GM18873 (cell line): ENCODE measurements at regions not wholly inside any gene's neighbourhood (a gene's known extent, or its start where the extent isn't known, plus 50 kb on each side); places are given as distances from the start of the nearest gene placed in this dataset.

ENCODE experiments used
- ATAC-seq: cut with Tn5 transposase; IDR thresholded peaks from one replicate; pipeline ENCODE4 v1.9.1; 2021; ENCODE audit warnings: mild to moderate bottlenecking, moderate library complexity, moderate number of reproducible peaks; ENCODE audit not compliant: unreplicated experiment, low FRiP score

DNA sequence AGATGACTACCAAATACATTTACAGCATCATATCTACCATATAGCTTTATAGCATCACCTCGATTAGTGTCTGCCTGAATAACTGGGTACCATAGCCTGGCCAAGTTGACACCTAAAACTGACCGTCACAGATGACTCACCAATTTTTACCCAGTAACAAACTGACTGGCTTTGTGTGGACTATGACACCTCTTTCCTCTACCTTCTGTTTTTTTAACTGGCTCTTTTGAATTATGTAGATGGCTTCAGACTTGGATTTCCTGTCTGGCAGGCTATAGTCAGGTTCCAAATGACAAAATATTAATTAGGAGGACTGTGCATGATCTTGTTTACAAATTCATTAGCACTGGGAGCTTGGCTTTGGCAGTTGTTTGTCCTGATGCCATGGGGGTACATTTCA is 360.3 kb downstream of the TGFB2 start:
- ATAC-seq = no peak

DNA sequence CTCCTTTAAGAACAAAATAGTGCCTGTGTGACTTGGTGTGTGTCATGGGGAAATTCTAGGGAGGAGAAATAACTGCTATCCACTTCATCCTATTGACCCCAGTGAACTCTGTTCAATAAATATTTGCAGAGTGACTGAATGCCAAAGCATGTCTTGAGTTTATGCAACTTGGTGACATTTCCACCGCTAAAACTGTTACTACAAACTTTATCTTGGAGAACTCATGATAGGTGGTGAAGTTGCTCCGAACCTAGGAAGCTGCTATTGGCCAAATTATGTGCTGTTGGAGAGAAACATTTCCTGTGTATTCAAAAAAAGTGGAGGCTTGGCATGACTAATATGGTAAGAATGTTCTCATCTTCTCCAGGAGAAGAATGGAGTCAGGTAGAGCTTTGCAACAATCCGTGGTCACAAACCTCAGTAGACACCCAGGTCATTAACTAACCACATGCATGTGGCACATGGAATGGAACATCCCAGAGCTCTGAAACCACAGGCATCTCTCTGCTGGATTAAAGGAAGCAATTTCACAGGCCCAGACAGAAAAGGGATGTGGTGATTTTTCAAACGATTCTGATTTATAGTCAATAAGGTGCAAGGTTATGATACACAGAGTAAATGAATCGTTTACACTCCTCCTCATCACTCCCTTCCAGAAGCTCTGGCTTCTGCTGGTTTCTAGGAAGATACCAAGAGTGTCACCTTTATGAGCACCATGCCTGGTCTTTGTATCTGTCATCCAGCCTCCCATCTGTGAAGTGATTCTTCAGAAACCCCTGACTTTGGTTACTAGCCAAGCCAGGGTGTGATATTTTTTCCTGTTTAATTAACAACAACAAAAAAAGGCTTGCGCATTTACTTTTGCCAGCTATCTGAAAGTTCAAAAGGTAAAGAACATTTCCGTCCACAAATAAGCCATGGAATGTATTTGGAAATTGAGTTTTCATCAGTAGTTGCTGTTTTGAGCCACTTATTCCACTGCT is 361.1 kb downstream of the TGFB2 start:
- ATAC-seq = no peak

DNA sequence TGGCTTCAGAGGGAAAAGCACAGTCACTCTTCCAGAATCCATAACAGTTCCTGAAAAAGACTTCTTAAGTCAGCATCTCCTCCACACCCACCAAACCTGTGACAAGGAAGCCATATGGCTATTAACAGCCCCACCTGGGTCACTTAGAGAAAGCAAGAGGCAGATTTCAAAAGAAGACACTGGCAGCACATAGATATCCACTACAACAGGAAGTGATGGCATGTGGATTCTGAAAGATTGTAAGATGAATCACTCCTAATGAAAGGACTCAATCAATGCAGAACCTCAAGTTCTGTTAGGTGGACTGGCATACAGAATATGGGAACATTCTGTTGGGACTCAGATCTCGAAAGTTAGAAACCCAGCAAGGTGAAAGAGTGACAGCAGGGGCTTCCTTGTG is 365.9 kb downstream of the TGFB2 start:
- ATAC-seq = no peak

DNA sequence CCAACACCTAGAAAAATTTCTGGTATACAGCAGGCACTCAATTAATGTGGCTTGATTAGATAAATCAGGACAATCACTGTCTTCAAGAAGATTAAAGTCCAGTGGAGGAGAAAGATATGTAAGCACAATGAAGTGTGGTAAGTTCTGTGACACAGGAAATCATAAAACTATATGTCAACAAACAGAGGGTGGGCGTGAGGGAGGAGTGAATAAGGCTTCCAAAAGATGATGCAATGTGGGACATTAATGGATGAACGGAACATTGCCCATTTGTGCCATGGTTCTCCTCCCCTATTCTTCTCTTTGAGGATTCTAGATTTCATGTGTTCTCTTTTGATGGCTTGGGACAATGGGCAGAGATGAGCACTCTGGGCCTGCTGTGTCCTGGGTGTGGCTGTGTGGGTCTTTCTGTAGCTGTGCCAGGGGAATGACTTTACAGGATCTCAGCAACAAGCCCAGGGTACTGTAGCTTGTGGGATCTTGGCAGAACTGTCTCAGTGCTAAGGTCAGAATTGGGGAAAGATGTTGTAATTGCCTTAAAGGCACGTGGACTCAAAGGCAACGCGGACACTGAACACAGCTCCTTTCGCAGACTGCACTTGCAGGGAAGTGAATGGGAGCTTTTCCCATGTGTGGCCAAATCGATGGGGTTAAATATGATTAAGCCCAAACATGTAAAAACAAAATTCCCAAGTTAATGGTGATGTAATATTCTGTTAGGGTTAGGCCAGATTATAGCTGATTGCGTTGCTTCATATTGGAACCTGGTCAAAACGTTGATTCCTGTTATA is 366.9 kb downstream of the TGFB2 start:
- ATAC-seq = no peak

DNA sequence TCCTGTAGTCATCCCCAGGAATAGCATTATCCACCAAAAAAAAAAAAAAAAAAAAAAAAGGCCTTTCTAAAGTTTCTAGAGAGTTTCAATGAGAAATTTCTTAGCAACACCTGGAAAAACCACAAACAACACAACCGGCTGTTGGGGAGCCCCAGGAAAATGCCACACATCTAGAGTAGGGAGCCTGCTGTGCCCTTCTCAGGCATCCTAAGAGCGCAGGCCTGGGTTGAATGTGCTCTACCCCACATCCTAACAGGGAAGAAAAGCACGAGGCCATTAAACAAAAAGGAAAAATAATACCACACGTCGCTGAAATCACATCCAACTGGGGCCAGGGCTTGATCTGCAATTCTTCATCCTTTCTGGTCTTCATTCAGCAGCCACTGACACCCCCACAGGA is 367.5 kb downstream of the TGFB2 start:
- ATAC-seq = no peak

DNA sequence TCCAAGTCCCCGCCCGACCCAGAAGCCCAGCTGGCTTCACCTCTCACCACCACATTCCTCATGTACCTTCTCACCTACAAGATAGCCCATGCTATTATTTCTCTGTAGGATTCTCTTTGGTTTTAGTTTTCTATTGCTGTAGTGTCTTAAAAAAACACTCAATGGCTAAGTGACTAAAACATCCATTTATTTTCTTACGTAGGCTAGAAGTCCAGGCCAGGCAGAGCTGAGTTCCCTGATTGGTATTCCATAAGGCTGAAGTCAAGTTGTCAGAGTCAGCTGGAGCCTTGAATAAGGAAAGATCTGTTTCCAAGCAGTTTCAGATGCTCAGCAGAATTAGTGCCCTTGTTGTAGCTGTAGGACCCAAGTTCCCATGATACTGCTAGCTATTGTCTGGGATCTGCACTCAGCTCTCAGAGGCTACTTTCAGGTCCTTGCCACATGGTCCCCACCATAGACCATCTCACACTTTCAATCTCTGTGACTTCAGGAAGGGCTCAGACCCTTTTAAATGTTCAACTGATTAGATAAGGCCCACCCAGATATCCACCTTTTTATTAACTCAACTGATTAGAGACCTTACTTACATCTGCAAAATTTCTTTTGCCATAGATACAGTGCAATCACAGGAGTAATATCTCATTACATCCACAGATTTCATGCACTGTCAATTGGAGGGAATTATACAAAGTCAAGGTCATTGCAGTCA is 371.0 kb downstream of the TGFB2 start:
- no peak for ATAC-seq

DNA sequence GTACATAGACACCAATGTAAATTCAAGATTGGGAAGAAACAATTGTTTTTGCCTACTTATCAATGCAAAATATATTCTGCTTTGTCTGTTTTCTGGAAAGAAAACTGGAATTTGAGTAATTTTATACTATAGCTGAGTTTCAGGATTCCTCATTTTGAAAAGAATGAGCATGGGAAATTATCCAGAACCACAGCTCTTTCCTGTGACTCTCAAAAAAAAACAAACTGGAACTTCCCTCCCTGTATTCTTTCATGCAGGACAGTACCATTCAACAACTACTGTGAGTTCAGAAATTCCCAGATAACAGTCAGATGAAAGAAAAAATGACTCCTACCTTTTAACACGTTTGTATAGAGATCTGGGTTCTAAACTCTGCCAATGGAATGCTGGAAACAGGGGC is 372.4 kb downstream of the TGFB2 start:
- ATAC-seq = no peak

DNA sequence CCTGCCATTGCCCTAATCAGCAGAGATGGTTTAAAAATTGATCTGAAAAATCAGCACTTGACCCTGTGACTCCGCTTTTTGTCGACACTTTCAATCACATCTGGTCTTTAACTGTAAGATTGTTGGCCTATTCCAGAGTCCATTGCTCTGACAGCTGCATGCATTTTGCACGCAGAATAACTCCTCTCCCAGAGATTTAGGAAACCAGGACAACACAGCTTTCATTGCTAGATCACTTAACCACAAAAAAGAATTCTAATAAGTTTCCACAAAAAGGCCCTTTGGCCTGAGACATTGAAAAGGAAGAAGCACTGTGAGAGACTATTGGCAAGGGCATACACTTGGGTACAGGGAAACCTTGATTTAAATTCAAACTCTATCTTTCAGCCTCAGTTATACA is 373.1 kb downstream of the TGFB2 start:
- no peak for ATAC-seq

DNA sequence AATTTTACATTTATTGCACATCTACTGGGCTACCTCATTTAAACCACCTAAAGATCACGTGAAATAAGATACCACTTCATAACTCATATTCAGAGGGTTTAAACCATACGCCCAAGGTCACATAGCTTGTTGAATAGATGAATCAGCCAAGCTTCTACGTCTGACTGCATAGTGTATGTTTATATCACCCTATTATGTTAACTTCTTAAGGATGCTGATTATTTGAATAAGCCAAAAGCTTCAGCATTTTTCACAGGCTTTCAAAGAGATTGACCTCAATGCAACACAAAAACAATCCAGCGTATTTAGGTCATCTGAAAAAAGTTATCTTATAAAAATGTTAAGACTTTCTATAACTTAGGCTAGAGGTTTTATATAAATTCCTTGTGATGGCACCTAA is 373.8 kb downstream of the TGFB2 start:
- ATAC-seq = no peak

DNA sequence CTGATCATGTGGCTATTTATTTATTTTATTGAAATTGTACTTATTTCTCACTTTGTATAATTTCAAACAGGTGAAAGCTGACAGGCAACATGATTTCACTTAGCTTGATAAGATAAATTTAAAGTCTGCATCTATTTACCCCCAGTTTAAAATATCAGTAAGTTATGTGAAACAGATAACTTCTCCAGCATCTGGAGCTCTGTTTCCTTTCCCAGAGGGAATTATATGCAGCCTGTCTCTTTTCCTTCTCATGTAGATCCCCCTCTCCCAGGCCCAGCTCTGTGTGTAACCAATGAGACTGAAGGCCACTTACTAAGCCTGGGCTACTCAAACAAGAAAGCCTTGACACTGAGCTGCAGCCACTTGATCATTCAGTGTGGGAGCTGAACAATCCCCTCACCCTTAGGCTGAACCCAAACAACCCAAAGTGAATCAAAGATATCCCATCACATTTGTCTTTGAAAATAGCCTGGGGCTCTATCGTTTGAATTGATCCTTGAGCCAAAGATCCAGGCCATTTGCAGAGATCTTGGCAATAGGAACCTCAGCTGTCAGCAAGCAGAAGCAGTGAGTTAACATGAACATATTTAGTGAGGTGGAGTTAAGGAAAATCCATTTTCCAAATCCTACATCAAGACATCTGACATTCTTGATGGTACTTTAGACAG is 383.9 kb downstream of the TGFB2 start:
- no peak for ATAC-seq

DNA sequence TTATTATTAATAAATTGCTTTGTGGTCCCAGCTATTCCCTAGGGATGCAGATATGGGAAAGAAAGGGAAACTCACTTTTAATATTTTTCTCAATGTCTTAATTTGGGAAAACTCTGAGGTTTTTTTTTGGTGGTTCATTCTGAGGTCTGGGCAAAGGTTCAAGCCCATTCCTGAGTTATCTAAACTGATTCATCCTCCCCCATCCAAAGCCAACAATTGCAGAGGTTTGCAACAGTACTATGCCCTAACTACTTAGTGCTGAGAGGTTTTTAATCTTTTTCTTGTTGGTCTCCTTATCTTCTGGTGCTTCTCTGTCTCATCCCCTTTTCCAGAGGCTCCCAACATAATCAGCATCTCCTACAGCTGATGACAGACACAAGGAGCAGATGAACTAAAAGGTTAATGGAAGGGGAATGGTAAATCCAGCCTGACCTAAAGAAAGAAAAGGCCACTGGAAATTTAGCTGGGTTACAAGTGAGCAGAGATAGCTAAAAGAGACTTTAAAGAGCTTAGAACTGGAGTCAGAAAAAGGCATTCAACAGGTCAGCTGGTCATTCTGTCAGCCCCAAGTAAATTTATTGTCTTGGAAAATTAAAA is 390.4 kb downstream of the TGFB2 start:
- ATAC-seq = no peak

DNA sequence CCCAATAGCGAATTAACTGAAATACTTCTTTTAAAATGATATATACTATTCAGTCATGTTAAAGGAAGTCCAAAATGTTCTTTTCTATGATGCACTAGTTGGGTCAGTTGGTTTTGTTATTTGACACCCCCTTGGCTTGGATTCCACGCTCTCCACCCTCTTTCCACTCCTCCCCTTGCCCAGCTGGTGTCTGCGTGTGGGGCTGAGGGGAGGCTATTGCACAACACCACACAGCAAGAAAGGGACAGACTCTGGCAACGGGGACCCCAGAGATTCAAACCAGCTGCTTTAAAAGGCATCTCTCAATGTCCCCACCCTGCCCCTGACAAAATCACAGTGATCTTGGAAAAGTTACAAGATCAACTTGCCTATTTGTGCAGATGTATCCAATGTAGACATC is 394.3 kb downstream of the TGFB2 start:
- no peak for ATAC-seq

DNA sequence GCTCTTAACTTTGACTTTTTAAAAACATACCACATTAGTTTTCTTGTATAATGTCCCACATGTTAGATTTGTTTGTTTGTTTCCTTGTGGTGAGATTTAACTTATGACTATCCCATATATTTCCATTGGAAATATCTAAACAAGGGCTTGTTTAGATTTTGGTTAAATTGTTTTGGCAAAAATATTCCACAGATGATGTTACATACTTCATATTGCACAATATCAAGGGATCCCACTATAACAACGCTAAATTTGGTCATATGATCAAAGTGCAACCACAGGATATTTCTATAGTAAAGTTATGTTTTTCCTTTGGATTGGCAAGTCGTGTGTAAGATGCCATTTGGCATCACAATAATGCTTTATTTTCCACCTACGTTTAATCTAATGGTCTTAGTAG is 396.7 kb downstream of the TGFB2 start:
- no peak for ATAC-seq

DNA sequence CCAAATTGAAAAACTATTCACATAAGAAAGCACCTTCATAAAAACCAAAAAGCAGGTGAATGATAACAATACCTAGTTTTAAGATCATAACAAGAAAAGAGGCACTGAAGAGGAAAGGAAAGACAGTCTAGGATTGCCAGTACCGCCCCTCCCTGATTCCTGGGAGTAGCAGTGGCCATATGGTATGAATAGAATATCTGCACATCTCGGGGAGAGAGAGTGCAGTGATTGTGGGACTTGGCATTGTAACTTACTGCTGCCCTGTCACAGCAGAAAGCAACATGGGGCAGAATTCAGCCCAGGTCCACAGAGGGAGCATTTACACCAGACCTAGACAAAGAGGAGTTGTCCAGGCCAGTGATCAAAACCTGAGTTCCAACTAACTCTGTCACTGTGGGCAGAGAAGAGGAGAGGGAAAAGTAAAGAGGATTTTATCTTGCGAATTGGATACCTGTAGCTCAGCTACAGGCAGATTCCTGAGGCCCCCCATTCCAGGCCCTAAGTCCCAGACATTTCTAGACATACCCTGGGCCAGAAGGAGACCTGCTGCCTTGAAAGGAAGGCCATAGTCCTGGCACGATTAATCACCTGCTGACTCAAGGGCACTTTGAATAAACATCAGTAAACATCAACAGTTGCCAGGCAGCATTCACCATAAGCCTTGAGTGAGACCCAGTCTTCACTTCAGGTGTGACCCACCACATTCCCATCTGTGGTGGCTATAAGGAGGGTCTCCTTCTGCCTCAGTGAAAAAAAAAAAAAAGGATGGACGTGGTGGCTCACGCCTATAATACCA is 397.5 kb downstream of the TGFB2 start:
- ATAC-seq = no peak

DNA sequence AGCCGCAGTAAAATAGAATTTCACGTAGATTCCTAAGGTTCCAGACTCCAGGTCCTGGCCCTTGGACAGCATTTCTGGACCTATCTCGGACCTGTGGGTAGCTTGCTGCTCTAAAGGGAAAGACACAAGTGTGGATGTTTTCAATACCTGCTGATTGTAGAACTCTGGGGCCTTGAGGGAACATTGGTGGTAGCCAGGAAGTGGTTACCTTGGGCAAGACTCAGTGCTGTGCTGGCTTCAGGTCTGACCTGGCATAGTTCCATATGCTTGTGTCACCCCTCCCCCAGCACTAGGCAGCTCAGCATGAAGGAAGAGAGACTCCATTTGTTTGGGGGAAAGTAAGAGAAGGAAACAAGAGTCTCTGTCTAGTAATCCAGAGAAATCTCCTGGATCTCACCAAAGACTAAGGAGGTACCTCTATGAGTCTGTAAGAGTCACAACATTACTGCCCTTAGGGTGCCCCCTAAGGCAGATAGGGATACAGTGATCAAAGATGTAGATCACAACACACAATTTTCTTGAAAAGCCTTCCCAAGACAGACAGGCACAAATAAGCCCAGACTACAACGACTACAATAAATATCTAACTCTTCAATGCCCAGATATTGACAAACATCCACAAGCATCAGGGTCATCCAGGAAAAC is 398.8 kb downstream of the TGFB2 start:
- no peak for ATAC-seq

DNA sequence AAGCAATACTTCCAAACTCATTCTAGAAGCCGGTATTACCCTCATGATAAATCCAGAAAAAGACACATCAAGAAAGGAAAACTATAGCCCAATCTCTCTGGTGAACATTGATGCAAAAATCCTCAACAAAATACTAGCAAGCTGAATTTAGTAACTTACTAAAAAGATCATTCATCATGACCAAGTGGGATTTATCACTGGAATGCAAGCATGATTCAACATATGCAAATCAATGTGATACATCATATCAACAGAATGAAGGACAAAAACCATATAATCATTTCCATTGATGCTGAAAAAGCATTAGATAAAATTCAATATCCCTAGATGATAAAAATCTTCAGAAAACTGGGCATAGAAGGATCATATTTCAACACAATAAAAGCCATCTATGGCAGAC is 402.9 kb downstream of the TGFB2 start:
- ATAC-seq = no peak

DNA sequence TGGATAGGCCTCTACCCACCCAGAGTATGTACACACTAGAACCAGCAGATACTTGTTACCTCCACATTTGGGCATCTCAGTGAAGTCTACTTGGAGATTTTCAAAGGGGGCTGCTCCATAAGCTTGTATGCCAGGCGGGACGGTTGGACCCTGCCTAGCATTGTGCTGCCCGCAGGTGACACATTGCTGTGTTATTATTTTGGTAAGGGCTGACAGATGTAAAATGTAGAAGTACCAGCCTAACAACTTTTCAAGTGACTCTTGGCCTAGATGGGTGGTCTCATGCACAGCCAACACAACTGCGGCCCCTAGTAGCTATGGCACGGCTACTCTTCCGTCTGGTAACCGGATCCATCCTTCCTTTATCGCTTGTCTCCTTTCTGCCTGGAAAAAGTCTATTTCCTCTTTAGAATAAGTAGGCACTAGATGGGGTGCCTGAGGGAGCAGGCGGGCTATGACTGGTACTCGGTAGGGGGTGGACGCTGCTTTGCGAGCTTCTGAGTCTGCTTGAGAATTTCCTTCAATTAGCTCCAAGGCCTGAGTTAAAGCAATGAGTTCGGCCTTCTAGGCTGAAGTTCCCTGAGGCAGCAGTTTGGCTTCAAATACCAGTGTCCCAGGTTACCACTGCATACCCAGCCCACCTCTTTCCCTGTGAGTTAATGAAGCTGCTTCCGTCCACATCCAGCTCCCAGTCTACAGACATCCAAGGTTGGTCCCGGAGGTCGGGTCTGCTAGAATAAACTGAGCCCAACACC is 405.3 kb downstream of the TGFB2 start:
- ATAC-seq = no peak
